Fibroblast of peridontal ligament (primary cell): ENCODE measurements at regions not wholly inside any gene's neighbourhood (a gene's known extent, or its start where the extent isn't known, plus 50 kb on each side); places are given as distances from the start of the nearest gene placed in this dataset.
"Not testable (repeated sequence)": the region's sequence is repeated elsewhere in the genome, so short reads cannot be mapped to it uniquely, and the experiment has no call there.

Experiments
- DNase-seq: peaks from one replicate; pipeline ENCODE4 v3.0.0-alpha.2; 2010; ENCODE audit errors: extremely low read depth

DNA sequence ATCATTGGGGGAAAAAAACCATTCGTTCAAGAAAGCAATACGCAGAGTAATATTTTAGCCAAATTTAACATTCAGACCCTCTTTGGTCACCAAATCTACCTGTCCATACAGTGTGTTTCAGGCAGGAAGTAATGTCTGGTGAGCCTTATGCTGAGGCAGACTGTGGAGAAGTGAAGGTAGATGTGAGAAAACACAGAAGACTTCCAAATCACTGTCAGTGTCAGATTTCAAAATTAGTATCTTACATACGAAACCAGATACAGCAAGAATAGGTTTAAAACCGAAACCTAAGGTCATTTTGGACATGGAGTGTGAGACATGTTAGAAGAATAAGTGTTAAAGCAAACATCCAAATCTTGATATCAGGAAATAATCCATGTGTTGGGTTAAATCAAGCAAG is 664.5 kb upstream of the HTR2C start:
- no peak for DNase-seq

DNA sequence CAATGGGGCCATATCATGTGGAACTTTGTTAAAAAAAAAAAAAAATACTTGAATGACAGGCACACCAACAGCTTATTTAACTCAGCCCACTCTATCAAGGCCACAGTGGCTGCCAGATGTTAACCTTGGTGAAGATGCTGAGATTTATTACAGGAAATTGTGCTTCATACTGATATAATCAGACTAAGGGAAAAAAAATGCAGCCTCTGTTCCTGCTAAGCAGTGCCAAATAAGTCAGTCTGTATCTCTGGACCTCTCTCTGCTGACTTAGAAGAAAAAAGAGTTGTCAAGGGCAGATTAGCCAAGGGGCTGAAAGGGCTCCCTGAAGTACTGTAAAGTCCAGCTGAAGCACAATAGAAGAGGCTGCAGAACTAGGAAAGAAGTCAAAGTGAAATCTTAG is 677.7 kb upstream of the HTR2C start:
- DNase-seq = no peak

DNA sequence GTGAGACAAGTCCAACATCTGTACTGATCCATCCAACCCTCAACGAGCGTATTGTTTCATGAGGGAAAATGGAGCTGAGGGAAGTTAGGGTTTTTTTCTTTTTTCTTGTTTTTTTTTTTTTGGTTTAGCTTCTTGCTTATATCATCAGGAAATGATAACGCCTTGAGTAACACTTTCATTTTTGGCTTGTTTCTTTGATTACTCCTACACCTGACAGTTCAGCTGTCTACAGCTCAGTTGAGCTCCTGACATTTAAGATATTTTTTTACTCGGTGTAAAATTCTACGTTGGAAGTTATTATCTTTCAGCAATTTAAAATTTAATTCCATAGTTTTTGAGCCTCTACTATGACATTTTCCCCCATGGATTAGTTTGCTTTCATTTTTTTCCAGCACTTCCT is 691.0 kb upstream of the HTR2C start:
- no peak for DNase-seq

DNA sequence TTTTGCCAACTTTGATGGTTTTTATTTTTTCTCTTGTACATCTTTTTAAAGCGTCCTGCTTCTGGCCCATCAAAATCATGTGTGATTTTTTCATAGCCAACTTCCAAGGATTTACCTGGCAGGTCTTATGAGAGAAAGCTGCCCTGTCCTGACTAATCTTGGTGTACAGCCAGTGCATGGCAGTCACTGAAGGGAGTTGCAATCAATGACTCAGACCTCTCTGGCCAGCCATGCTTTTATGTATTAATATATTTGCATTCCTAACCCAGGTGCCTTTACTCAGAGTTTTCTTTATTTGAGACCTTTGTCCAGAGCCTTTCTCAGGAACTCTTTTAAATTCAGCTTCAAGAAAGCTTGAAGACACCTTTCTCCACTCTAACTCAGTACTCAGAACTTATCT is 691.5 kb upstream of the HTR2C start:
- DNase-seq = no peak

DNA sequence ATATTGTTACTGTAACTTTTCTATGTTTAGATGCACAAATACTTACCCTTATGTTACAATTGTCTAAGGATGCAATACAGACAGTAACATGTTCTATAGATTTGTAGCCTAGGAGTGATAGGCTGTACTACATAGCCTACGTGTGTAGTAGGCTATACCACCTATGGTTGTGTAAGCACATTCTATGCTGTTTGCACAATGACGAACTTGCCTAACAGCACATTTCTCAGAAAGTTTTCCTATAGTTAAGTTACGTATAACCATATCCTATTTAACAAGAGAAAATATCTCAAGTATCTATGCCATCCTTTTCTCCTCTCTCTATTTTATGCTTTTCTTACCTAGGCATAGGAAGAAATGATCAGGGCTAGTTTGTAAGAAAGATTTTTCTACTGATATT is 710.8 kb upstream of the HTR2C start:
- no peak for DNase-seq

DNA sequence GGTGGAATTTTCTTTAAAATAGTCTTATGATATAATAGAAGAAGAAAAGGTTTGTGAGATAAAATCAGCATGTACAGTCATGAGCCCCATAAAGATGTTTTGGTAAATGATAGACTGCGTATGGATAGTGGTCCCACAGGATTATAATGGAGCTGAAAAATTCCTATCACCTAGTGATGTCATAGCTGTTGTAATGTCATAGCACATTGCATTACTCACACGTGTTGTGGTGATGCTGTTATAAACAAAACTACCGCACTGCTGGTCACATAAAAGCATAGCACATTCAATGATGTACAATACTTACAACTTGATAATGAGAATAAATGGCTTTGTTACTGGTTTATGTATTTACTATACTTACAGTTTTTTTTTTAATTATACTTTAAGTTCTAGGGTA is 715.2 kb upstream of the HTR2C start:
- no peak for DNase-seq

DNA sequence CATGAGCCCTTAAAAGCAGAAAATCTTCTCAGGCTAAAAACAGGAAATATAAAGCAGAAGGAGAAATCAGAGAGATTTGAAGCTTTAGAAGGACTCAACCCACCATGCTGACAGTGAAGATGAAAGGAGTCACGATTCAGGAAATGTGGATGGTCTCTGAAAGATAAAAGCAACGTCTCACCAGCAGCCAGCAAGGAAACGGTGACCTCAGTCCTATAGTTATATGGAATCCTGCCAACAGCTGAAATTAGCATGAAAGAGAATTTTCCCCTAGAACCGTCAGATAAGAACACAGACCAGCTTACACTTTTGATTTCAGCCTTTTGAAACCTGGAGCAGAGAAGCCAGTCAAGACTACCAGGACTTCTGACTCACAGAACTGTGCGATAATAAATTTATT is 715.7 kb upstream of the HTR2C start:
- no peak for DNase-seq

DNA sequence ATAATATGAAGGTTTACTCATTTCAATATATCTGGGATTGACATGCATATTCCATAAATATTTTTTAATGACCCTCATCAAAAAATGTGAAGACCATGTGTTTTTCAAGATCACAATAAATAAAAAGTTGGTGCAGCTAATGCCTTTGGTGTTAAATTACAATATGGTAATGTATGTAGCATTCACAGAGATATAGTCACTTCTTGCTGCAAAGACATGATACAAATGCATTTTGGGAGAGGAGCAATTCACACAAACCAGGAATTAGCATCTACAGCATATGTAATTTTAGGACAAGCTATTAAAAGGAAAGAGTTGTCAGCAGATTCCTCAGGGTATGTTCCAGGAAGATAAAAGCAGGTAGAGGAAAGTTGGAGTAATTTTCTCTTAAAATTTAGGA is 734.5 kb upstream of the HTR2C start:
- no peak for DNase-seq

DNA sequence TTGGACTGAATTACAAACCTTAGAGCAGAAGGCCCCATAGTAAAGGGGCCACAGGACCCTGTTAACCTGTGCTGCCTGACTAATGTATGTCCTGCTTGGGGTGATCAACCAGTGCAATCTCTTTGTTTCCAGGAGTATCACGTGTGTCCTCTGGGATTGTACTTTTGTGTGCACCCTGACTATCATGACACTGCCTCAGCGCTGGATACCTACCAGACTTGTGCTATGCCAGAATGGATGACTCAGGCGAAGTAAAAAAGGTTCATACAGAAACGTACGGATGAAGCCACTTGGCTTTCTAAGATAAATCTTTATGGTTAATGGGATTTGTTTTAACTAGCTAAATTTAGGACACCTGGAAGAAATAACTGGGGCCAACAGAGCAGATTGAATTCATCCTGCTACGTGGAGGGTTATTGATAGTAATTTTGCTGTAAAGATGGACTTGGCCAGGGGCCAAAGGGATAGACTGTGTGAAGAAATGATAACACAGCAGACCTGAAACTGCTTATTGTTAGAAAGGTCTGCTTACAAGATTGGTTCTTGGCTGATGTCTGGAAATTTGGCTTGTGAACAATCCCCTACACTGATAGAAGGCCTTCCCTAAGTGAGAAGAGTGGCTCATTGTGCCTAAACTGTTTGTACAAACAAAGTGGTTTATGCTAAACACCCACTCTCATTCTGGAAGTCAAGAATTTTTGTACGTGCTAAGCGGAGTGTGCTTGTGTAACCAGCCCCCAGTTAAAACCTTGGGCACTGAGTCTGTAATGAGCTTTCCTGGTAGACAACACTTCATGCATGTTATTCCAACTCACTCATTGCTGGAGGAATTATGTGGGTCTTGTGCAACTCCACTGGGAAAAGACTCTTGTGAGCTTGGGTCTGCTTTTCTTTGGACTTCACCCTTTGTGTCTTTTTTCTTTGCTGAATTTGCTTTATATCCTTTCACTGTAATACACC is 750.5 kb upstream of the HTR2C start:
- DNase-seq = no peak

DNA sequence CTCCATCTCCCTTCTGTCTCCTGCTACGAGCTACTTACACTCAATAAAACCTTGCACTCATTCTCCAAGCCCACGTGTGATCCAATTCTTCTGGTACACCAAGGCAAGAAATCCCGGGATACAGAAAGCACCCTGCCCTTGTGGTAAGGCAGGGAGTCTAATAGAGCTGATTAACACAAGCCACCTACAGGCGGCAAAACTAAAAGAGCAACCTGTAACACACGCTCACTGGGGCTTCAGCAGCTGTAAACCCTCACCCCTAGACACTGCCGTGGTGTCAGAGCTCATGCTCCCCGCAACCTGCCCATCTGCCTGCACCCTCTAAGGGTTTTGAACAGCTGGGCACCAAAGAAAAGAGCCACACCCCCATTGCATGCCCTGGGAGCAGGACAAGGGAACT is 755.4 kb upstream of the HTR2C start:
- no peak for DNase-seq

DNA sequence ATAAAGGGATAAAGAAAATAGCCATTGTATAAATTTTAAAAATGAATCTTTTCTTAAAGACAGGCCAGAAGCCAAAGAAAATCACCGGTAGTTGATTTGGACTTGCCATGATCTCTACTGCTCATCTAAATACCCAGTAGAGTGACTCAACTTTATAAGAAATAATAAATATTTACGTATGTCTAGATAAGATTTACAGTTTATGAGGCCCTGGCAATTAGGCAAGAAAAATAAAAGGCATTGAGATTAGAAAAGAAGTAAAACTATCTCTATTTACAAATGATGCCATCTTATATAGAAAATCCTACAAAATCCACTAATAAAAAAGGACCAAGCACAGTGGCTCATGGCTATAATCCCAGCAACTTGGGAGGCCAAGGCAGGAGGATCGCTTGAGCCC is 765.5 kb upstream of the HTR2C start:
- no peak for DNase-seq

DNA sequence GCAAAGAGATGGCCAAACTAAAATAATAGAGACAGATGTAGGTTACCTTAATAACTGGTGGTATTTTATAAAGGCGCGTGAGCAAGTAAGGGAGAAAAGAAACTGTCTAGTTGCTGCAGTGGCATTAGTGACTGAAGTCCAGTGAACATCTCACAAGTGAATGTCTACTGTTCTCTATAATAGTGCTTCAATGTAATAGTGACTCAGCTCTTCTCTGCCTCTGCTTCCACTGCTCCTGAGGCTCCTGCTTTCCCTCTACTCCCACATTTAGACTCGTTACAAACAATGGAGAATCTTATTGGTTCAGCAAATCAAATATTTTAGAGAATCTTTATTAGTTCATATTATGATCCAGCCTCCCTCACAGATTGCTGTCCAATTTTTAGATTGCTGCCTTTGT is 779.1 kb upstream of the HTR2C start:
- DNase-seq = no peak

DNA sequence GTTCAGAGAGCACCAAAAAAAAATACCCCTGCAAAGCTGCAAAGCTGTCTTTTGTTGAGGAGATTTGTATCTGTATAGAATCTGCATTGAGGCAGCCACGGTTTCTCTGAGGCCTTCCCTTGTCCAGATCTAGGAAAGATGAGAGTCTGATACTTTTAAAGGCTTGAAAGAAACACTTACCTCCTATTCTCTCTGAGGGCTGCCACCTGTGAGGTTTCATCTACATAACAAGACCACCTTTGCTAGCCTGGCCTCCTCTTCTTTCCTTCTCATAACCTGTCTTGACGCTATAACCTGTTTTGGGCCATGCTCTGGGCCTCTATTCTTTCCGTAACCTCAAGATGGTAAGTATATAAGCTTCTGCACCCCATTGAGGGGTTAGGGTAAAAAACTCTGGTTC is 779.6 kb upstream of the HTR2C start:
- DNase-seq = no peak

DNA sequence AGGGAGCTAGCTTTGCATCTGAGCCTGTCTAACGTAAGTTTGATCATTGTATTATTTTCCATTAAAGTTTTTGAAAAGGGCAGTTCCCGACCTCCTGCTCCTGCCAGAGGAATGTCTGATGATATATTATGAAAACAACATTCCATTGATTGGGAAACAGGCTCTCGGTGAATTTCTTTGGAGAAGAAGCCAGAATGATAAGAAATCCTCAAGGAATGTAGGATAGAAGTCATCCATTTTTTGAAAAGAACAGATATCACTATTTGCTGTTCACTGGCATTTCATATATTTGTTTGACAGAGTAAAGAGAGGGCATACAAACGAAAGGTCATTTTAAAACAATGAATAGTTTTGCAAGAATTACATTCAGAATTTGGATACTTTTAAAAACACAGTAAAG is 781.0 kb upstream of the HTR2C start:
- no peak for DNase-seq

DNA sequence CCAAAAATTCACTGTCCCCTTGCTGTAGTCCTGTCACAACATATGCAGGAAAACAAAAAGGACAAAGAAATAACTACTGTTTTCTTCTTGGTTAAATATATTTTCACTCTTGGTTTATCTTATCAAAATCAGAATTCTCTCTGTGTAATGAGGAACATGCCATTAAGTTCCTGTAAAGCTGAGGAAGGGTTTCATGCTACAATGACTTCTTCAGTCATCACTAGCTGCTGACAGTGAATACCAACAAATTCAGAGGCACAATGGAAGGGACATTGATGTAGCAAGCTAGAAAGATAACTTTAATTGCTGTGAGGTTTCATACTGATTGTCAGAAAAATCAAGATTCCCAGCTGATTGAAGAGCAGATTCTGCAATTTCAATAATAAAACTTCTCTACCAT is 782.9 kb upstream of the HTR2C start:
- no peak for DNase-seq

DNA sequence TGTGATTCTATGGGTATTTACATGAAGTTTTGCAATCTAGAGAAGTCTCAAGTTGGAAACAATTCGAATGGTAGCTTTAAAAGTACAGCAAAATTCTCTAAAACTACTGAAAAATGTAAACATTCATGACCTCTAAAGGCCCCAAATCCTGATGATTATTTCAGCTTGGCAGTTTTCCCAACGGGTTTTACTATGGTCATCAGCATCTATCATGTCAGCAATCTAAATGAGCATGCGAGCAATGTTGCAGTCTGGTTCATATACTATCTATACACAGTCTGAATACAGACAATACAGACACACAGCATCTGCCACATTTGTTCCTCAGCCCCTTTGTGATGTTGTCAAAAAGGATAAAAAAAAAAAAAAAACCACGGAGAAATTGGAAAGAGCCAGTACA is 790.3 kb upstream of the HTR2C start:
- DNase-seq = no peak

DNA sequence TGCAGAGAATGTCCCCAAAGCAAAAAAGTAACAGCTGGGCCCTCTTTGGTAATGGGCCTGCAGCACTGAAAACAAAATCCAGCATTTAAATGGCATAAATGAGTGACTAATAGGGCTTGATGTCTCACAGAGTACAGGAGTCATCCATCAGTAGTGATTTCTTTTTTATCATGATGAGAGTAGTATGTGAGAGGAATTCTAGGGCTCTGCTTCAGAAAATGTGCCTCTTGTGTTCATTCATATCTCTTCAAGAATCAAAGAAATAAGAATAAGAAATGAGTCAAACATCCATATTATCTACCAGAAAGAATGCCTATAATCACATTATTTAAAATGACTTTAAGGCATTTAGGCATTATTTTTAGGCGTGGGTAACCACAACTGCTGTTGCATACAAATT is 792.9 kb upstream of the HTR2C start:
- no peak for DNase-seq

DNA sequence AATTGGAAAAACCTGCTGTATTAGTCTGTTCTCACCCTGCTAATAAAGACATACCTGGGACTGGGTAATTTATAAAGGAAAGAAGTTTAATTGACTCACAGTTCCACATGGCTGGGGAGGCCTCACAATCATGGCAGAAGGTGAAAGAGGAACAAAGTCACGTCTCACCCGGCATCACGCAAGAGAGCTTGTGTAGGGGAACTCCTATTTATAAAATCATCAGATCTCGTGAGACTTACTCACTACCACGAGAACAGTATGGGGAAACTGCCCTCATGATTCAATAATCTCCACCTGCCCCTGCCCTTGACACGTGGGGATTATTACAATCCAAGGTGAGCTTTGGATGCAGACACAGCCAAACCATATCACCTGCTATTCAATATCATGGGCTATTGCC is 799.1 kb upstream of the HTR2C start:
- DNase-seq = not testable (repeated sequence)

DNA sequence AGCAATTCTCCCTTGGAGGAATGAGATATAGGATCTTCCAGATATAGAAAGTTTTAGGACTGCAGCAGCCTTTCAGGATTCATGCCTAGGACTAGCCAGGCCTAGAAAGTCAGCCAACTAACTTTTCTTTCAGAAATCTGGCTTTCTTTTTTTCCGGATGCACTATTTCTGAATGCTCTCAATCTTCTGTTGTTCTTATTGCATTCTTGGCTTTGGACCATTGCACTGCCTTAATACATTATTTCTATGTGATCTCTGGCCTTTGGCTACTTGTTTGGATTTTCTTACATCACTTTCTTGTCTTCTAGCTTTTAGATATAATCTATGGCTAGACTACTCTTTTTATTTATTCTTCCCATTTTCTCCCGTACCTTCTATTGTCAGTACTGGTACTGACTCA is 813.1 kb upstream of the HTR2C start:
- DNase-seq = no peak

DNA sequence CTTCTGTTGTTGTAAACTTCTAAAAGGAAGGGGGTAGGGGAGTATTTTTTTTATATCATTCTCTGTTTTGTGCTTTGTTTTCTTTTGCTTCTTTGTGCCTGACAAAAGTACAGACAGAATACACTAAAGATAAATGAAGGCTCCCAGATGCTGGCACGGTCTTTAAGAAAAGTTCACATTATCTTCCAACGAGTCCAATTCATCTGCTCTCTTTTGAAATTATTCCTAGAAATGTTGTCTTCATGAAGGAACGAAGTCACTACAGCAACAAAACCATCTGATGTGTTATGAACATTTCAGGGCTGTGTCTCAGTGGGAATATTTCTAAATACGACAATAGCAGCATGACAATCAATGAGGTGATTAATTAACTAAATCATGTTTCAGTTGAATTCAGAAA is 813.8 kb upstream of the HTR2C start:
- no peak for DNase-seq

DNA sequence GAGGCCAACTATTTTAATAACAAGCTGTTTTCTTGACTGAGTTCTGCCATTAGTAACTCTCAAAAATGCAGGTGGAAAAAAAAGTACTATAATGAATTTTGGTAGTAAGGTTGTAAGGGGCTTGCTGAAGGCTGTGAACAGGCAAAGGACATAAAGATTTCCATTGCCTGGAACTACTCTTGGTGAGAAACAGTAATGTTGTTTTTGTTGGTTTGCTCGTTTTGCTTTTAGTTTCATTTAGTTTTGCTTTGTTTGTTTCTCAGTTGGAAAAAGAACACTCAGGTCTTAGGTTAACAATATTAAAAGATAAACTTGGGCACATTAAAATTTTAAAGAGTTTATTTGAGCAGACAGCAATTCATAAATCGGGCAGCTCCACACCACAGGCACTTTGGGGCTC is 824.5 kb upstream of the HTR2C start:
- no peak for DNase-seq

DNA sequence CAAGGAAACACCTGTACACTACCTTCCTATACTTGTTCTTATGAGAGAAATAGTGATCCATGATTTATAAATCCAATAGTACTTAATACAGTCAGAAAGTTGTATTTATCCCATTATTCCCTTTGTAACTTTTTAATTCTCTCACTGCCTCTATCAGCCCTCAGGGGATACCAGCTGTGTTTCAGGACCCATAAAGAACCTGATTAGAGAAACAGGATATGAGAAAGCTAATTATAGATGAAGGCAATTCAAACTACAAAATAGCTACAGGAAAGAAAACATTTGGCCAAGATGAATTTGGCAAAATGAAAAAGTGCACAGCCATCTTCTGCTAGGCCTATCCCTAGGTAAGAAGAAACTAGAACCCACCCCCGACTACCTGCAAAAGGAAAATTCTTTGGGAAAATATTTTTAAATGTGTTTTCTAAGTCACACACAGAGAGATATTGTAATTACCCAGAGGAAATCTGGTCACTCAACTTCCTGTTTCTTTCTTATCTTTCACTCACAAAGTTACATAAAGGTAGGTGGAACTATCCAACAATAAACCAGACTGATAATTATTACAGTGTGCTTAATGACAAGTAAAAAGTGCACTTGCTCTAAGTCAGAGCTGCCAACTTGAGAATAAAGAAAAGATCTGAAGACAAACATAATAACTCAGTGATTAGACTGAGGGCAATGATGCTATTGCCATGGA is 836.5 kb upstream of the HTR2C start:
- no peak for DNase-seq

DNA sequence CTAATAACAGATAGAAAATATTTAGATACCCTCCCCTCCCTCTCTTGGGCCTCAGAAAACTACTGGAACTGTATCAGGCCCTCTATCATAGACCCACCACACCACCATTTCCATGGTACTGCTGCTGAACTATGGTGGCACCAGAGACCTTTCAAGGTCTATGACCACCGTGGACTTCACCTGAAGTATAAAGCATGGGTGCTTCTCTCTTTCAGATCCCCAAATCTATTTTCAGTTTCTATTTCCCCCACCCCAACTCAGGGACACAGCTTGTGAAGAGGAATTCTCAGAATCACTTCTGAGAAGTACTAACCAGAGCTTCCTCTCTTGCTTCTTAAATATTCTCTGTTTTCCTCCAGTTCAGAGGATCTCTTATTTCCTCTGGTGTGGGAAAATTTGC is 840.8 kb upstream of the HTR2C start:
- no peak for DNase-seq
